SK-N-SH treated with all-trans-retinoic acid at 6 μM for 48 hours (cell line): ENCODE measurements at regions not wholly inside any gene's neighbourhood (a gene's known extent, or its start where the extent isn't known, plus 50 kb on each side); places are given as distances from the start of the nearest gene placed in this dataset.

Experiments used
- ATAC-seq: fragments of 200-7000 bp; cut with Tn5 transposase; 3 replicates; pipeline ENCODE4 v1.9.1; 2020; ENCODE audit warnings: mild to moderate bottlenecking, moderate library complexity
- ARNTL ChIP-seq: fragments of 450-650 bp; formaldehyde crosslinking; IDR thresholded peaks from 2 replicates; pipeline ENCODE4 v1.5.0; 2020; ENCODE audit warnings: low read depth, mild to moderate bottlenecking, moderate library complexity, borderline replicate concordance
- BACH2 ChIP-seq: fragments of 250-450 bp; sonication (Bioruptor Pico); IDR thresholded peaks from 2 replicates; pipeline ENCODE4 v1.9.0; 2021; ENCODE audit warnings: mild to moderate bottlenecking, borderline replicate concordance
- CSDC2 ChIP-seq: fragments of 250-450 bp; sonication (Bioruptor Pico); IDR thresholded peaks from 2 replicates; pipeline ENCODE4 v1.5.0; 2020; ENCODE audit warnings: mild to moderate bottlenecking, moderate library complexity
- CSRNP3 ChIP-seq: fragments of 250-450 bp; sonication (Bioruptor Pico); IDR thresholded peaks from 2 replicates; pipeline ENCODE4 v1.5.1; 2021; ENCODE audit warnings: mild to moderate bottlenecking, moderate library complexity
- ISL1 ChIP-seq: fragments of 250-450 bp; sonication (Bioruptor Pico); IDR thresholded peaks from 2 replicates; pipeline ENCODE4 v2.1.2; 2022; ENCODE audit warnings: mild to moderate bottlenecking, moderate library complexity
- OSR1 ChIP-seq: fragments of 250-450 bp; sonication (Bioruptor Pico); IDR thresholded peaks from 2 replicates; pipeline ENCODE4 v1.8.0; 2022; ENCODE audit warnings: moderate library complexity, mild to moderate bottlenecking, inconsistent platforms
- PPARA ChIP-seq: fragments of 250-450 bp; sonication (Bioruptor Pico); IDR thresholded peaks from 2 replicates; pipeline ENCODE4 v1.5.0; 2020; ENCODE audit warnings: mild to moderate bottlenecking, borderline replicate concordance
- RARB ChIP-seq: fragments of 250-450 bp; sonication (Bioruptor Pico); IDR thresholded peaks from 2 replicates; pipeline ENCODE4 v1.8.0; 2021; ENCODE audit warnings: mild to moderate bottlenecking, moderate library complexity
- SNAI2 ChIP-seq: fragments of 250-450 bp; sonication (Bioruptor Pico); IDR thresholded peaks from 2 replicates; pipeline ENCODE4 v1.5.0; 2020; ENCODE audit warnings: mild to moderate bottlenecking, moderate library complexity
- TCF4 ChIP-seq: fragments of 250-450 bp; sonication (Bioruptor Pico); IDR thresholded peaks from 2 replicates; pipeline ENCODE4 v1.8.0; 2021; ENCODE audit warnings: mild to moderate bottlenecking, moderate library complexity, borderline replicate concordance
- TOX ChIP-seq: fragments of 250-450 bp; sonication (Bioruptor Pico); IDR thresholded peaks from 2 replicates; pipeline ENCODE4 v1.8.0; 2021; ENCODE audit warnings: mild to moderate bottlenecking, moderate library complexity, borderline replicate concordance
- ZC3H10 ChIP-seq: fragments of 250-450 bp; sonication (Bioruptor Pico); IDR thresholded peaks from 2 replicates; pipeline ENCODE4 v1.5.1; 2021; ENCODE audit warnings: mild to moderate bottlenecking, moderate library complexity
- ZFP3 ChIP-seq: fragments of 250-450 bp; sonication (Bioruptor Pico); IDR thresholded peaks from 2 replicates; pipeline ENCODE4 v1.5.0; 2020; ENCODE audit warnings: mild to moderate bottlenecking, moderate library complexity
- ZFP30 ChIP-seq: fragments of 450-650 bp; formaldehyde crosslinking; IDR thresholded peaks from 2 replicates; pipeline ENCODE4 v1.5.0; 2022; ENCODE audit warnings: mild to moderate bottlenecking, moderate library complexity
- ZNF565 ChIP-seq: fragments of 450-650 bp; formaldehyde crosslinking; conservative IDR thresholded peaks from 2 replicates; pipeline ENCODE4 v1.5.0; 2020; ENCODE audit warnings: low read depth, mild to moderate bottlenecking, moderate library complexity
- ZNF70 ChIP-seq: fragments of 450-650 bp; formaldehyde crosslinking; IDR thresholded peaks from 2 replicates; pipeline ENCODE4 v1.5.0; 2020; ENCODE audit warnings: mild to moderate bottlenecking, moderate library complexity
- ZNF8 ChIP-seq: fragments of 450-650 bp; formaldehyde crosslinking; IDR thresholded peaks from 2 replicates; pipeline ENCODE4 v1.5.0; 2020; ENCODE audit warnings: mild to moderate bottlenecking, moderate library complexity
- TF ChIP-seq, protein P1 (sequence below): fragments of 250-450 bp; sonication (Bioruptor Pico); IDR thresholded peaks from 2 replicates; pipeline ENCODE4 v1.8.0; 2020; ENCODE audit warnings: mild to moderate bottlenecking, moderate library complexity, borderline replicate concordance
- TF ChIP-seq, protein P2 (sequence below): fragments of 250-450 bp; sonication (Bioruptor Pico); IDR thresholded peaks from 2 replicates; pipeline ENCODE4 v1.5.0; 2020; ENCODE audit warnings: mild to moderate bottlenecking, moderate library complexity
- TF ChIP-seq, protein P3 (sequence below): fragments of 250-450 bp; sonication (Bioruptor Pico); IDR thresholded peaks from 2 replicates; pipeline ENCODE4 v1.8.0; 2021; ENCODE audit warnings: low read depth, mild to moderate bottlenecking, moderate library complexity, borderline replicate concordance
- TF ChIP-seq, protein P4 (sequence below): fragments of 250-450 bp; sonication (Bioruptor Pico); IDR thresholded peaks from 2 replicates; pipeline ENCODE4 v1.5.1; 2020; ENCODE audit warnings: low read depth, mild to moderate bottlenecking, moderate library complexity

- ATAC-seq, result no peak
- TF ChIP-seq ZNF8 (CRISPR knock-in tag), result no peak
- TF ChIP-seq PPARA (CRISPR knock-in tag), result no peak
- TF ChIP-seq SNAI2 (CRISPR knock-in tag), result no peak
- TF ChIP-seq, protein P1, sequence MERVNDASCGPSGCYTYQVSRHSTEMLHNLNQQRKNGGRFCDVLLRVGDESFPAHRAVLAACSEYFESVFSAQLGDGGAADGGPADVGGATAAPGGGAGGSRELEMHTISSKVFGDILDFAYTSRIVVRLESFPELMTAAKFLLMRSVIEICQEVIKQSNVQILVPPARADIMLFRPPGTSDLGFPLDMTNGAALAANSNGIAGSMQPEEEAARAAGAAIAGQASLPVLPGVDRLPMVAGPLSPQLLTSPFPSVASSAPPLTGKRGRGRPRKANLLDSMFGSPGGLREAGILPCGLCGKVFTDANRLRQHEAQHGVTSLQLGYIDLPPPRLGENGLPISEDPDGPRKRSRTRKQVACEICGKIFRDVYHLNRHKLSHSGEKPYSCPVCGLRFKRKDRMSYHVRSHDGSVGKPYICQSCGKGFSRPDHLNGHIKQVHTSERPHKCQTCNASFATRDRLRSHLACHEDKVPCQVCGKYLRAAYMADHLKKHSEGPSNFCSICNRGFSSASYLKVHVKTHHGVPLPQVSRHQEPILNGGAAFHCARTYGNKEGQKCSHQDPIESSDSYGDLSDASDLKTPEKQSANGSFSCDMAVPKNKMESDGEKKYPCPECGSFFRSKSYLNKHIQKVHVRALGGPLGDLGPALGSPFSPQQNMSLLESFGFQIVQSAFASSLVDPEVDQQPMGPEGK (CRISPR knock-in tag), result no peak
- TF ChIP-seq, all 23 proteins: peak for 0
Observed at GRCh38 chr1:241447031-241447644, 72.4 kb downstream of the FH start.

- no peak for ATAC-seq
- TF ChIP-seq, protein P1 (CRISPR knock-in tag), result no peak
- no peak for TF ChIP-seq ZNF8 (CRISPR knock-in tag)
- no peak for TF ChIP-seq TOX (CRISPR knock-in tag)
- TF ChIP-seq, protein P2, sequence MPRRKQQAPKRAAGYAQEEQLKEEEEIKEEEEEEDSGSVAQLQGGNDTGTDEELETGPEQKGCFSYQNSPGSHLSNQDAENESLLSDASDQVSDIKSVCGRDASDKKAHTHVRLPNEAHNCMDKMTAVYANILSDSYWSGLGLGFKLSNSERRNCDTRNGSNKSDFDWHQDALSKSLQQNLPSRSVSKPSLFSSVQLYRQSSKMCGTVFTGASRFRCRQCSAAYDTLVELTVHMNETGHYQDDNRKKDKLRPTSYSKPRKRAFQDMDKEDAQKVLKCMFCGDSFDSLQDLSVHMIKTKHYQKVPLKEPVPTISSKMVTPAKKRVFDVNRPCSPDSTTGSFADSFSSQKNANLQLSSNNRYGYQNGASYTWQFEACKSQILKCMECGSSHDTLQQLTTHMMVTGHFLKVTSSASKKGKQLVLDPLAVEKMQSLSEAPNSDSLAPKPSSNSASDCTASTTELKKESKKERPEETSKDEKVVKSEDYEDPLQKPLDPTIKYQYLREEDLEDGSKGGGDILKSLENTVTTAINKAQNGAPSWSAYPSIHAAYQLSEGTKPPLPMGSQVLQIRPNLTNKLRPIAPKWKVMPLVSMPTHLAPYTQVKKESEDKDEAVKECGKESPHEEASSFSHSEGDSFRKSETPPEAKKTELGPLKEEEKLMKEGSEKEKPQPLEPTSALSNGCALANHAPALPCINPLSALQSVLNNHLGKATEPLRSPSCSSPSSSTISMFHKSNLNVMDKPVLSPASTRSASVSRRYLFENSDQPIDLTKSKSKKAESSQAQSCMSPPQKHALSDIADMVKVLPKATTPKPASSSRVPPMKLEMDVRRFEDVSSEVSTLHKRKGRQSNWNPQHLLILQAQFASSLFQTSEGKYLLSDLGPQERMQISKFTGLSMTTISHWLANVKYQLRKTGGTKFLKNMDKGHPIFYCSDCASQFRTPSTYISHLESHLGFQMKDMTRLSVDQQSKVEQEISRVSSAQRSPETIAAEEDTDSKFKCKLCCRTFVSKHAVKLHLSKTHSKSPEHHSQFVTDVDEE, result no peak
- TF ChIP-seq PPARA (CRISPR knock-in tag), result no peak
- no peak for TF ChIP-seq OSR1 (CRISPR knock-in tag)
- TF ChIP-seq CSDC2 (CRISPR knock-in tag), result no peak
- no peak for TF ChIP-seq ZFP3 (CRISPR knock-in tag)
- TF ChIP-seq ARNTL, result no peak
Observed at GRCh38 chr1:241444836-241445235, 74.7 kb downstream of the FH start.

GRCh38 chr1:241443561-241443960 is 76.0 kb downstream of the FH start:
- ATAC-seq, result no peak
- TF ChIP-seq ZFP30 (CRISPR knock-in tag), result no peak
- TF ChIP-seq, protein P3, sequence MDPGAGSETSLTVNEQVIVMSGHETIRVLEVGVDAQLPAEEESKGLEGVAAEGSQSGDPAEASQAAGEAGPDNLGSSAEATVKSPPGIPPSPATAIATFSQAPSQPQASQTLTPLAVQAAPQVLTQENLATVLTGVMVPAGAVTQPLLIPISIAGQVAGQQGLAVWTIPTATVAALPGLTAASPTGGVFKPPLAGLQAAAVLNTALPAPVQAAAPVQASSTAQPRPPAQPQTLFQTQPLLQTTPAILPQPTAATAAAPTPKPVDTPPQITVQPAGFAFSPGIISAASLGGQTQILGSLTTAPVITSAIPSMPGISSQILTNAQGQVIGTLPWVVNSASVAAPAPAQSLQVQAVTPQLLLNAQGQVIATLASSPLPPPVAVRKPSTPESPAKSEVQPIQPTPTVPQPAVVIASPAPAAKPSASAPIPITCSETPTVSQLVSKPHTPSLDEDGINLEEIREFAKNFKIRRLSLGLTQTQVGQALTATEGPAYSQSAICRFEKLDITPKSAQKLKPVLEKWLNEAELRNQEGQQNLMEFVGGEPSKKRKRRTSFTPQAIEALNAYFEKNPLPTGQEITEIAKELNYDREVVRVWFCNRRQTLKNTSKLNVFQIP (CRISPR knock-in tag), result no peak
- no peak for TF ChIP-seq ZNF565 (CRISPR knock-in tag)
- TF ChIP-seq, protein P4, sequence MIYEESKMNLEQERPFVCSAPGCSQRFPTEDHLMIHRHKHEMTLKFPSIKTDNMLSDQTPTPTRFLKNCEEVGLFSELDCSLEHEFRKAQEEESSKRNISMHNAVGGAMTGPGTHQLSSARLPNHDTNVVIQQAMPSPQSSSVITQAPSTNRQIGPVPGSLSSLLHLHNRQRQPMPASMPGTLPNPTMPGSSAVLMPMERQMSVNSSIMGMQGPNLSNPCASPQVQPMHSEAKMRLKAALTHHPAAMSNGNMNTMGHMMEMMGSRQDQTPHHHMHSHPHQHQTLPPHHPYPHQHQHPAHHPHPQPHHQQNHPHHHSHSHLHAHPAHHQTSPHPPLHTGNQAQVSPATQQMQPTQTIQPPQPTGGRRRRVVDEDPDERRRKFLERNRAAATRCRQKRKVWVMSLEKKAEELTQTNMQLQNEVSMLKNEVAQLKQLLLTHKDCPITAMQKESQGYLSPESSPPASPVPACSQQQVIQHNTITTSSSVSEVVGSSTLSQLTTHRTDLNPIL (CRISPR knock-in tag), result no peak
- TF ChIP-seq ZNF8 (CRISPR knock-in tag), result no peak
- no peak for TF ChIP-seq CSRNP3
- TF ChIP-seq PPARA (CRISPR knock-in tag), result no peak
- TF ChIP-seq BACH2 (CRISPR knock-in tag), result no peak
- no peak for TF ChIP-seq RARB (CRISPR knock-in tag)
- TF ChIP-seq TCF4 (CRISPR knock-in tag), result no peak
- TF ChIP-seq, protein P2, result no peak
- no peak for TF ChIP-seq TOX (CRISPR knock-in tag)
- TF ChIP-seq SNAI2 (CRISPR knock-in tag), result no peak
- TF ChIP-seq ZC3H10 (CRISPR knock-in tag), result no peak
- no peak for TF ChIP-seq ISL1 (CRISPR knock-in tag)
- TF ChIP-seq ZNF70 (CRISPR knock-in tag), result no peak
- TF ChIP-seq, protein P1 (CRISPR knock-in tag), result no peak
